Mesenchymal stem cell (in vitro differentiated cells and primary cell): ENCODE measurements at regions not wholly inside any gene's neighbourhood (a gene's known extent, or its start where the extent isn't known, plus 50 kb on each side); places are given as distances from the start of the nearest gene placed in this dataset.

Experiments
- DNase-seq: peaks from one replicate; pipeline ENCODE4 v3.0.0-alpha.2; 2013
- H2AFZ ChIP-seq: one replicate; pipeline ENCODE4 v1.6.1; 2013; ENCODE audit warnings: low read depth, mild to moderate bottlenecking, control low read depth, inconsistent platforms, low read length, moderate library complexity
- H2AK5ac ChIP-seq: 2 replicates; pipeline ENCODE4 v1.6.1; 2013; ENCODE audit warnings: low read length, moderate library complexity, mild to moderate bottlenecking, inconsistent platforms; ENCODE audit not compliant: severe bottlenecking
- H2BK120ac ChIP-seq: one replicate; pipeline ENCODE4 v1.6.1; 2013; ENCODE audit warnings: low read depth, mild to moderate bottlenecking, inconsistent platforms, low read length, moderate library complexity
- H2BK12ac ChIP-seq, 2 experiments: one replicate each; pipeline ENCODE4 v1.6.1; 2013; ENCODE audit warnings: inconsistent platforms in 2 of 2, low read length in 2 of 2, mild to moderate bottlenecking in 2 of 2, moderate library complexity in 2 of 2, control low read depth in 1 of 2
- H2BK15ac ChIP-seq: one replicate; pipeline ENCODE4 v1.6.1; 2013; ENCODE audit warnings: mild to moderate bottlenecking, low read depth, inconsistent platforms; ENCODE audit not compliant: poor library complexity, severe bottlenecking
- H2BK5ac ChIP-seq: 2 replicates; pipeline ENCODE4 v1.6.1; 2013; ENCODE audit warnings: low read depth, mild to moderate bottlenecking, low read length, control low read depth, inconsistent platforms; ENCODE audit not compliant: poor library complexity, severe bottlenecking
- H3K14ac ChIP-seq, 2 experiments: one replicate each; pipeline ENCODE4 v1.6.1; 2013; ENCODE audit warnings: inconsistent platforms in 2 of 2, low read length in 2 of 2, control low read depth in 1 of 2, mild to moderate bottlenecking in 1 of 2, moderate library complexity in 1 of 2
- H3K18ac ChIP-seq, 2 experiments: one replicate each; pipeline ENCODE4 v1.6.1; 2013; ENCODE audit warnings: inconsistent platforms in 2 of 2, low read length in 2 of 2, control low read depth in 1 of 2, low read depth in 1 of 2, mild to moderate bottlenecking in 1 of 2
- H3K23ac ChIP-seq, 2 experiments: one replicate each; pipeline ENCODE4 v1.6.1; 2013; ENCODE audit warnings: inconsistent platforms in 2 of 2, low read length in 2 of 2, mild to moderate bottlenecking in 2 of 2, moderate library complexity in 2 of 2, control low read depth in 1 of 2
- H3K27ac ChIP-seq: 2 replicates; pipeline ENCODE4 v1.5.1; 2013; ENCODE audit warnings: mild to moderate bottlenecking, moderate library complexity, low read length, control low read depth, inconsistent platforms; ENCODE audit not compliant: poor library complexity, severe bottlenecking
- H3K27me3 ChIP-seq, 2 experiments: 2 replicates each; pipeline versions ENCODE4 v1.6.1 to v1.7.0; 2013; ENCODE audit warnings: low read length in 2 of 2, mild to moderate bottlenecking in 2 of 2, moderate library complexity in 2 of 2, control low read depth in 1 of 2, inconsistent platforms in 1 of 2; ENCODE audit not compliant: control insufficient read depth in 1 of 2, insufficient read depth in 1 of 2
- H3K36me3 ChIP-seq, 2 experiments: 2 replicates each; pipeline versions ENCODE4 v1.6.1 to v1.7.0; 2013; ENCODE audit warnings: low read length in 2 of 2, control low read depth in 1 of 2, inconsistent platforms in 1 of 2, low read depth in 1 of 2, mild to moderate bottlenecking in 1 of 2; ENCODE audit not compliant: insufficient read depth in 2 of 2, control insufficient read depth in 1 of 2
- H3K4ac ChIP-seq, 2 experiments: one replicate each; pipeline ENCODE4 v1.6.1; 2013; ENCODE audit warnings: inconsistent platforms in 2 of 2, low read length in 2 of 2, mild to moderate bottlenecking in 2 of 2, moderate library complexity in 2 of 2, control low read depth in 1 of 2, low read depth in 1 of 2
- H3K4me1 ChIP-seq: 2 replicates; pipeline ENCODE4 v1.6.1; 2013; ENCODE audit warnings: low read depth, low read length, control low read depth; ENCODE audit not compliant: control insufficient read depth, insufficient read depth
- H3K4me2 ChIP-seq: 2 replicates; pipeline ENCODE4 v1.6.1; 2013; ENCODE audit warnings: low read length, mild to moderate bottlenecking, inconsistent platforms; ENCODE audit not compliant: poor library complexity, severe bottlenecking
- H3K4me3 ChIP-seq, 2 experiments: 2 replicates each; pipeline versions ENCODE4 v1.5.1 to v1.7.0; 2013; ENCODE audit warnings: low read length in 2 of 2, mild to moderate bottlenecking in 2 of 2, control low read depth in 1 of 2, low read depth in 1 of 2; ENCODE audit not compliant: insufficient read depth in 1 of 2
- H3K79me1 ChIP-seq: replicated peaks from 2 replicates; pipeline ENCODE4 v1.6.1; 2013; ENCODE audit warnings: mild to moderate bottlenecking, control low read depth, low read length, inconsistent platforms; ENCODE audit not compliant: poor library complexity, severe bottlenecking
- H3K9ac ChIP-seq: 2 replicates; pipeline ENCODE4 v1.7.0; 2013; ENCODE audit warnings: mild to moderate bottlenecking, low read length, moderate library complexity
- H3K9me3 ChIP-seq: 2 replicates; pipeline ENCODE4 v1.7.0; 2013; ENCODE audit warnings: mild to moderate bottlenecking, low read length; ENCODE audit not compliant: control insufficient read depth
- H4K8ac ChIP-seq: one replicate; pipeline ENCODE4 v1.6.1; 2013; ENCODE audit warnings: inconsistent platforms, mild to moderate bottlenecking, low read length, moderate library complexity
- H4K91ac ChIP-seq: one replicate; pipeline ENCODE4 v1.6.1; 2013; ENCODE audit warnings: mild to moderate bottlenecking, low read length, inconsistent platforms
- WGBS: methylation state at CpG from one replicate; pipeline ENCODE4 v1.1.7; 2013; ENCODE audit warnings: mixed read lengths; 5-methylcytosine and 5-hydroxymethylcytosine counted together

GRCh38 chr18:60568220-60568619 lies 195.6 kb upstream of the MC4R start:
- no peak for DNase-seq
- Histone ChIP-seq H2BK120ac (no peak overlapping the region), H3K4me3 (no peak overlapping the region), H2BK12ac (no peak overlapping the region), H3K4me2 (no peak overlapping the region), H3K9ac (no peak overlapping the region), H3K9me3 (no peaks in the 10 kb centered on the region), H3K18ac (no peak overlapping the region), H2BK15ac (no peak overlapping the region), H4K8ac (no peak overlapping the region), H3K4ac (no peak overlapping the region), H3K79me1 (no peaks in the 10 kb centered on the region), H3K36me3 (no peaks in the 10 kb centered on the region), H3K27ac (no peak overlapping the region), H4K91ac (no peak overlapping the region), H3K27me3 (no peaks in the 10 kb centered on the region), H3K14ac (no peak overlapping the region), H3K23ac (no peak overlapping the region), H2AFZ (no peak overlapping the region), H2BK5ac (no peak overlapping the region), H2AK5ac (no peak overlapping the region), H3K4me1 (no peaks in the 10 kb centered on the region)
- WGBS, result 63% methylated on average over 3 of the region's 3 CpGs

- no peak for DNase-seq
- no CpG with 5 or more reads among the region's 1 CpG for WGBS
- H3K4me2 ChIP-seq, result no peak overlapping the region
- H4K91ac ChIP-seq, result no peak overlapping the region
- no peak overlapping the region for H3K27ac ChIP-seq
- H3K36me3 ChIP-seq, result no peaks in the 10 kb centered on the region
- H3K14ac ChIP-seq, result no peak overlapping the region
- no peak overlapping the region for H4K8ac ChIP-seq
- no peaks in the 10 kb centered on the region for H3K27me3 ChIP-seq
- no peak overlapping the region for H3K9ac ChIP-seq
- no peaks in the 10 kb centered on the region for H3K9me3 ChIP-seq
- H3K4me1 ChIP-seq, result no peaks in the 10 kb centered on the region
- no peaks in the 10 kb centered on the region for H3K79me1 ChIP-seq
- no peak overlapping the region for H2BK120ac ChIP-seq
- no peak overlapping the region for H3K18ac ChIP-seq
- H2AFZ ChIP-seq, result no peak overlapping the region
- H2BK5ac ChIP-seq, result no peak overlapping the region
- H3K4me3 ChIP-seq, result no peak overlapping the region
- H2BK12ac ChIP-seq, result no peak overlapping the region
- H3K23ac ChIP-seq, result no peak overlapping the region
- H3K4ac ChIP-seq, result no peak overlapping the region
- no peak overlapping the region for H2BK15ac ChIP-seq
- no peak overlapping the region for H2AK5ac ChIP-seq
Measured at GRCh38 chr18:60570172-60570571, 197.6 kb upstream of the MC4R start.

- Histone ChIP-seq H3K79me1 (no peaks in the 10 kb centered on the region), H4K91ac (no peak overlapping the region), H2BK5ac (no peak overlapping the region), H3K9ac (no peak overlapping the region), H2BK120ac (no peak overlapping the region), H2AFZ (no peak overlapping the region), H3K4me1 (no peaks in the 10 kb centered on the region), H3K14ac (no peak overlapping the region), H3K4me2 (no peak overlapping the region), H3K9me3 (no peaks in the 10 kb centered on the region), H3K23ac (no peak overlapping the region), H2AK5ac (no peak overlapping the region), H4K8ac (no peak overlapping the region), H3K4ac (no peak overlapping the region), H3K36me3 (no peaks in the 10 kb centered on the region), H2BK15ac (no peak overlapping the region), H3K27me3 (no peaks in the 10 kb centered on the region), H3K4me3 (no peak overlapping the region), H2BK12ac (no peak overlapping the region), H3K18ac (no peak overlapping the region), H3K27ac (no peak overlapping the region)
- no peak for DNase-seq
- no CpG with 5 or more reads among the region's 1 CpG for WGBS
Measured at GRCh38 chr18:60577457-60577856, 204.9 kb upstream of the MC4R start.

DNA sequence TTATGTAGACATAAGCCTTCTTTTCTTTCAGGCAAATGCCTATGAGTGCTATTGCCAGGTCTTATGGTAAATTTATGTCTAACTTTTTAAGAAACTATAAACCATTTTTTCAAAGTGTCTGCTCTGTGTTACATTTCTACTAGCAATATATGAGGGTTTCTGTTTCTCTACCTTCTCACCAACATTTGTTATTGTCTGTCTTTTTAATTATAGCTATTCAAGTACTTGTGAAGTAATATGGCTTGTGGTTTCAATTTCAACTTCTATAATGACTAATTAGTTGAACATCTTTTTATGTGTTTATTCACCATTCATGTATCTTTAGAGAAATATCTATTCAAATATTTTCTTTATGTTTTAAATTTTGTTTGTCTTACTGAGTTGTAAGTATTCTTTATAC lies 213.1 kb upstream of the MC4R start:
- Histone ChIP-seq H2BK5ac (peak overlapping the region; percentile 57), H3K27ac (no peak overlapping the region), H4K8ac (no peak overlapping the region), H3K27me3 (no peaks in the 10 kb centered on the region), H3K23ac (no peak overlapping the region), H4K91ac (no peak overlapping the region), H2BK15ac (no peak overlapping the region), H3K36me3 (no peaks in the 10 kb centered on the region), H3K4me1 (no peaks in the 10 kb centered on the region), H3K9ac (no peak overlapping the region), H3K9me3 (no peaks in the 10 kb centered on the region), H3K4ac (no peak overlapping the region), H2AFZ (no peak overlapping the region), H3K18ac (no peak overlapping the region), H2BK12ac (no peak overlapping the region), H3K4me3 (no peak overlapping the region), H2AK5ac (no peak overlapping the region), H2BK120ac (no peak overlapping the region), H3K4me2 (no peak overlapping the region), H3K14ac (no peak overlapping the region), H3K79me1 (no peaks in the 10 kb centered on the region)
- DNase-seq, result no peak
